ENCODE measurements at regions not wholly inside any gene's neighbourhood (a gene's known extent, or its start where the extent isn't known, plus 50 kb on each side); places are given as distances from the start of the nearest gene placed in this dataset.

DNA sequence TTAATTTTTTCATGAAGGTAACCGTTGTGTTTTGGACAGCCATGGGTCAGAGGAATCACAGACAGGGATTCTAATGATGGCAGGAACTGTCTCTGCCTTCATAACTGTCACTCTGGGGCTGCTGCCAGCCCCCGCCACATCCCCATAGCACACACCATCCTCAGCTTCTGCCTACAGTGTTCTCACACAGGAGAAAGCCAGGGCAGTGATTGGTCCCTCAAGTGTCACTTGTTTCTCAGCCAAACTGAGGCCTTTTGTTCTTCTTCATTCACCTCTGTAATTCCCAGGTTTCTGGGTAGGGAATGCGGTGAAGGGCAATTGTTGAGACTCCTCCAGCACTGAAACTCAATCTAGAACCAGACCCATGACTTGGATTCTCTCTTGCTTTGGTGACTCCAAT is 65.4 kb upstream of the C3orf80 start:
- ATAC-seq (no peak), DNase-seq (no peak)
- H3K4me3 Mint-ChIP-seq: no peak overlapping the region
- H3K27me3 Mint-ChIP-seq (ENCODE audit: low read depth): peaks cover 8% of the 10 kb centered on the region
- no peak overlapping the region for H3K27ac Mint-ChIP-seq
- POLR2A ChIA-PET: no interaction called here
- H3K36me3 Mint-ChIP-seq (ENCODE audit: low read depth): no peaks in the 10 kb centered on the region
- no peaks in the 10 kb centered on the region for H3K4me1 Mint-ChIP-seq (ENCODE audit: low read depth)
- no peaks in the 10 kb centered on the region for H3K9me3 Mint-ChIP-seq (ENCODE audit: insufficient read depth)
- CTCF ChIA-PET: no interaction called here

DNA sequence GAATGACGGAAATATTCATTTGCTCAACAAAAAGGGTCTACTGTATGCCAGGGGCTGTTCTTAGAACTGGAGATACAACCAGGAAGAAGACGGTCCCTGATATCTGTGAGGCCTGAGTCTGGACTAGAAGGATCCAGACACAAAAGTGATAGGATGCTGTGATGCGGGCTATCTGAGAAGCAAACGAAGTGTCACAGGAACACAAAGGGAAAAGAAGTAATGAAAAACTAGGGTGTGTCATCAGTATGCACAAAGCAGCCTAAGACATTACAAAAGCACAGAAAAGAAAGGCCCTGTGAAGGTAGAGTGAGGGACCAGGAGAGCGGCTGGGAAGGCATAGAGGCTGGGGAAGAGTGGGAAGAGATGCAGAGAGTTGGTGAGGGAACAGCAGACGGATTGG is 63.3 kb upstream of the C3orf80 start:
- H3K27ac Mint-ChIP-seq: no peak overlapping the region
- ChIA-PET CTCF (interaction anchor here (1.3 kb wide), 1 partner anchor 181 kb away, joined by 3 read pairs; no protein-coding TSS in a partner anchor), POLR2A (no interaction called here)
- DNase-seq (no peak), ATAC-seq (no peak)
- H3K36me3 Mint-ChIP-seq (ENCODE audit: low read depth): no peaks in the 10 kb centered on the region
- H3K4me1 Mint-ChIP-seq (ENCODE audit: low read depth): no peaks in the 10 kb centered on the region
- H3K4me3 Mint-ChIP-seq: no peak overlapping the region
- H3K27me3 Mint-ChIP-seq (ENCODE audit: low read depth): peaks cover 14% of the 10 kb centered on the region
- no peaks in the 10 kb centered on the region for H3K9me3 Mint-ChIP-seq (ENCODE audit: insufficient read depth)

DNA sequence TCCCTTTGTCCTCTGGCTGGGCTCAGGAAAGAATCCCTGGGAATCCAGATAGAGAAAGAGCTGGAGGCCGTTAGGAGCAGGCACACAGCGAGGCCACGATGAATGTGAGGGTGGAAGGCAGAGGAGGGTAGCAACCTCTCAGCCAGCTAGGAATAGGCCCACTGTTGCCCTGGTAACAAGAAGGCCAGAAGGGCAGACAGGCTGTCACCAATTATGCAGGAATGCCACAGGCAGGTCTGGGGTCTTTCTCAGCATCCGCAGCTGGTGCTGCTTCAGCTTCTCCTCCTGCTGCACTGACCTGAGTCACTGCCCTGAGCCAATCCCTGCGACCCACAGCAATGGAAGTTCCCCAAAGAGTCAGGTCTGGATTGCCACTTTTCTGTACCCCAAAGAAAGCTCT is 62.8 kb upstream of the C3orf80 start:
- Mint-ChIP-seq H3K27me3 (ENCODE audit: low read depth) (peaks cover 14% of the 10 kb centered on the region), H3K4me1 (ENCODE audit: low read depth) (no peaks in the 10 kb centered on the region), H3K4me3 (no peak overlapping the region), H3K36me3 (ENCODE audit: low read depth) (no peaks in the 10 kb centered on the region), H3K9me3 (ENCODE audit: insufficient read depth) (no peaks in the 10 kb centered on the region), H3K27ac (no peak overlapping the region)
- CTCF ChIA-PET: interaction anchor here (0.8 to 1.8 kb wide), 7 partner anchors 10 to 324 kb away, joined by 3 to 7 read pairs (median 4); no protein-coding TSS in a partner anchor
- DNase-seq (no peak), ATAC-seq (no peak)
- POLR2A ChIA-PET: no interaction called here

DNA sequence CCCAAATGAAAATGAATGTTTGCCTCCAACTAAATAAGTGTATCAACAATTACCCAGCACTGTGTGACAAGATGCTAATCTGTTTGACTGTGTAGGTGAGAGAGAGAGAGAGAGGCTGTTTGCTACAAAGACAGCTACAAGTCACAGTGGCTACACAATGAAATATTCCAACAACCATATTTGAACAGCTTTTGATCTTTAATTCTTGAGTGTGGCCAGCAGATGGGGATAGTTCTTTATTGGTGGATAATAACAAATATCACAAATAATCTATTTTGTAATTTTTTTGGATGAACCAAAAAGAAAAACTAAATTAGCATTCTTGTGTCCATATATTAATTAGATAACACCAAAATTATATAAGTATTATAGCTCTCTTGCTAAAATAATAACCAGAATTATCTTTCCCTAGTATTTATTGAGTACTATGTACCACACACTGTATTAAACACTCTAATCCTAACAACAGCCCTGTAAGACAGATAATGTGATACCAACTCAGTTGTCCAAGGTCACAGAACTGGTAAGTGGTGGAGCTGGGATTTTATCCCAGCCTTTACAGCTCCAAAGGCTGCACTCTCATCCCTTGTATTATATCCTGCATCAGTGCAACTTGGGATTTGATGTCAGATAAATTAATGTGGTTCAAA is 61.9 kb upstream of the C3orf80 start:
- H3K27me3 Mint-ChIP-seq (ENCODE audit: low read depth): peaks cover 14% of the 10 kb centered on the region
- no peak overlapping the region for H3K27ac Mint-ChIP-seq
- H3K36me3 Mint-ChIP-seq (ENCODE audit: low read depth): no peaks in the 10 kb centered on the region
- DNase-seq: no peak
- no peaks in the 10 kb centered on the region for H3K4me1 Mint-ChIP-seq (ENCODE audit: low read depth)
- ChIA-PET CTCF (interaction anchor here (0.7 to 1.8 kb wide), 14 partner anchors 9 to 323 kb away, joined by 3 to 7 read pairs (median 4); no protein-coding TSS in a partner anchor), POLR2A (interaction anchor here (0.6 kb wide), 1 partner anchor 63 kb away, joined by 6 read pairs; no protein-coding TSS in a partner anchor)
- no peak overlapping the region for H3K4me3 Mint-ChIP-seq
- no peak for ATAC-seq
- no peaks in the 10 kb centered on the region for H3K9me3 Mint-ChIP-seq (ENCODE audit: insufficient read depth)

DNA sequence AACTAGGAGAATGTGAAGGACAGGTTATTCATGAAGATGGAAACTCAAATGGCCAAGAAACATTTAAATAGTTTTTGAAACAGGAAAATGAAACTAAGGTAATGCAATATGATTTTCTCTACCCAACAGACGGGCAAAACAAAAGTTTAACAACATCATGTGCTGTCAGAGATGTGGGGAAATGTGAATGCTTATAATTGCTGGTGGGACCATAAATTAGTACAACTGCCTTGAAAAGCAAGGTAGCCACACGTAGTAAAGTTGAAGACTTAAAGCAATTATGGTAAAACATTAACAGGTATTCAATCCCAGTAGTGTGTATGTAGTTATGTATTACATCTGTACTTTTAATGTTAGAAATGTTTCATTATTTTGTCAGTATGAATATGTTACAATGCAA is 57.0 kb upstream of the C3orf80 start:
- Mint-ChIP-seq H3K9me3 (ENCODE audit: insufficient read depth) (no peaks in the 10 kb centered on the region), H3K4me1 (ENCODE audit: low read depth) (peaks cover 16% of the 10 kb centered on the region), H3K27me3 (ENCODE audit: low read depth) (peaks cover 17% of the 10 kb centered on the region), H3K36me3 (ENCODE audit: low read depth) (no peaks in the 10 kb centered on the region), H3K4me3 (no peak overlapping the region), H3K27ac (no peak overlapping the region)
- DNase-seq (no peak), ATAC-seq (no peak)
- CTCF ChIA-PET: no interaction called here
- POLR2A ChIA-PET: no interaction called here

DNA sequence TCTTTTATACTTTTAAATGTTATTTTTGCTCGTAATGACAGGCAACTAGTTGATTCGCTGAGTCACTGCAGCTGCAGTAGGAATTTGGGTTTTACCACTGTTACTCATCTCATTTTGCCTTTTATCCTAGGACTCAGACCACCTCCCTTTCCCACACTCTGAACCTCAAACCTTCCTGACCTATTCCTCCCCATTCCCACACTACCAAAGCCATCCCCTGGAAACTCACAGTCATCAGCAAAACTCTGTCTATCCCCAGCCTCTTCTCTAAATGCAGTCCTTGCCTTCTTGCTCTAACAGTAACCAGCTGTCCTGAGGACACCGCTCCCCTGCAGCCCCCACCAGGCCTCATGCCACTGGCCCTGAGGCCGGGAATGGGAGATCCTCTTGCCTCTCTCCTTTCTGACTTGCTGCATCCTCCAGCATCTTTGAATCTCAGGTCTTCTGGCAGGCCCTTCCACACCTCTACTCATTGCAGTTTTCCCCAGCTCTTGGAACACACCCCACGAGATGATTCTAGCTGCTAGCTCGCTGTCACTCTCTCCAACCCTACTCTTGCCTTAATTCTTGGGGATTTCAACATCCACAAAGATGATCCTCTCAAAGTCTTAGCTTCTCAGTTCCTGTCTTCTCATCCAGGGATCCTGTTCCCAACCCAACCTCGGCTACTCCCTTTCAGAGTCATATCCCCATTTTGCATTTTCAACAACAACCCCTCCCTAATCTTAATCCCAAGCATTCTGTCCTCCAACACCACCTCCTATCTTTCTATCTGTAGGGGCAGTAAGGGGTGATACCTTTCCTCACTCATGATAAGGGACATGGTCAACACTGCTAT is 55.9 kb upstream of the C3orf80 start:
- H3K9me3 Mint-ChIP-seq (ENCODE audit: insufficient read depth): no peaks in the 10 kb centered on the region
- peaks cover 16% of the 10 kb centered on the region for H3K27me3 Mint-ChIP-seq (ENCODE audit: low read depth)
- no peak for DNase-seq
- H3K4me1 Mint-ChIP-seq (ENCODE audit: low read depth): peaks cover 16% of the 10 kb centered on the region
- H3K36me3 Mint-ChIP-seq (ENCODE audit: low read depth): no peaks in the 10 kb centered on the region
- POLR2A ChIA-PET: no interaction called here
- H3K27ac Mint-ChIP-seq: no peak overlapping the region
- no peak for ATAC-seq
- H3K4me3 Mint-ChIP-seq: no peak overlapping the region
- CTCF ChIA-PET: no interaction called here

DNA sequence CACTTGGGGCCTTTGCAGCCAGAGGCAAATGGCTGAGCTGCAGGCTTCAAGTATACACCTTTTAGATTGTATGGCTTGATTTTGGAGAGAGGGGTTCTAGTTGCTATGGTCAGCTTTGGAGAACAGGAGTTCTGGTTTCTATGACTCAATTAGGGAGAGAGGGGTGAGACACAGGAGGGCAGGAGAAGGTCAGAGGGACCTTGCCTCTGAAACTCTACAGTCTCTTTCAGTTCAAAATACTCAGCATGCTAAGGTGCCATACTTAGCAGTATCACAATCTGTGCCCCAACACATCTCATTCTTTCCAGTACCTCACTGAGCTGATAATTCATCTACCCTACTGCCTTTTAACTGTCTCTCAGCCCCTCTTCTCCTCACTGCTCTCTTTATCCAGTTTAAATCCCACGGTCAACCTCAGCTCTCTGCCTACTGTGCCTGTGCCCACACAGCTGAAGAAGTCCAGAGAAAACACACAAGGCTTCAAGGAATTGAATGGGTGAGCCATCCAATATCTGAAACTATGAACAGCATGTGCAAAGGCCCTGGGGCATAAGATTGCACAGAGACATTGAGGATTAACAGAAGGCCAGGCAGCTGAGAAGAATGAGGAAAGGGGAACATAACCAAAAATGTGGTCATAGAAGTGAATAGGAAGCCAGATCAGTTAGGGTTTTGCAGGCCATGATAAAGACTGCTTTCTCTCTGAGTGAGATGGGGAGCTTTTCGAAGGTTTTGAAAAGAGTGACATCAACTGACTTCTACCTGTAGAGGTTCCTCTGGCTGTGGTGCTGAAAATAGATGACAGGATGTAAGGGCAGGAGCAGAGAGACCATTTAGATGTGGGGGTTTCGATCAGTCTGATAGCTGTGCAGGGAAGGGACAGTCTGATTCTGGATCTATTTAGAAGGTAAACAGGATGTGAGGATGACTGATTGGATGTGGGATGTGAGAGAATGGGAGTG is 54.5 kb upstream of the C3orf80 start:
- ChIA-PET POLR2A (interaction anchor here (0.6 kb wide), 1 partner anchor 380 kb away, joined by 3 read pairs; no protein-coding TSS in a partner anchor), CTCF (no interaction called here)
- H3K4me1 Mint-ChIP-seq (ENCODE audit: low read depth): peaks cover 16% of the 10 kb centered on the region
- no peak overlapping the region for H3K4me3 Mint-ChIP-seq
- no peak for ATAC-seq
- H3K27me3 Mint-ChIP-seq (ENCODE audit: low read depth): peaks cover 12% of the 10 kb centered on the region
- no peak overlapping the region for H3K27ac Mint-ChIP-seq
- no peak for DNase-seq
- H3K36me3 Mint-ChIP-seq (ENCODE audit: low read depth): no peaks in the 10 kb centered on the region
- H3K9me3 Mint-ChIP-seq (ENCODE audit: insufficient read depth): no peaks in the 10 kb centered on the region

DNA sequence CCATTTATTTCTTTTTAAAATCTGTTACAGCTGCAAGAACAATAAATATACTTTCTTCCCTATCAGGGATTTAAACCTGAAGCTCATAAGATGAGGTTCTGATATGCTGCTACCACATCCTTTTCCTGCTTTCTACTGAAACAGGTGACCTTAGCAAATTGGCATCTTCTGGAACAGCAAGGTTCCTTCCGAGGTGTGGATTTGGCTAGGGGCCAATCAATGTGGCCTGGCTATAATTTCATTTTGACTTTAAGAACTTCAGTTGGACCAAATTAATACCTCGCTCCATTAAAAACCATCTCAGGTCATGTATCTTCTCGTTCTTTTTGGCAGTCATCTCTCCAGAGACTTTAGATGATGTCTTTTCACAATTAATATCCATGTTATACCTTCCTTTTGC is 53.4 kb upstream of the C3orf80 start:
- H3K4me3 Mint-ChIP-seq: no peak overlapping the region
- ChIA-PET POLR2A (no interaction called here), CTCF (interaction anchor here (1.6 kb wide), 1 partner anchor 9 kb away, joined by 5 read pairs; no protein-coding TSS in a partner anchor)
- H3K27me3 Mint-ChIP-seq (ENCODE audit: low read depth): peaks cover 7% of the 10 kb centered on the region
- DNase-seq (no peak), ATAC-seq (no peak)
- H3K9me3 Mint-ChIP-seq (ENCODE audit: insufficient read depth): no peaks in the 10 kb centered on the region
- peaks cover 16% of the 10 kb centered on the region for H3K4me1 Mint-ChIP-seq (ENCODE audit: low read depth)
- no peak overlapping the region for H3K27ac Mint-ChIP-seq
- H3K36me3 Mint-ChIP-seq (ENCODE audit: low read depth): no peaks in the 10 kb centered on the region

DNA sequence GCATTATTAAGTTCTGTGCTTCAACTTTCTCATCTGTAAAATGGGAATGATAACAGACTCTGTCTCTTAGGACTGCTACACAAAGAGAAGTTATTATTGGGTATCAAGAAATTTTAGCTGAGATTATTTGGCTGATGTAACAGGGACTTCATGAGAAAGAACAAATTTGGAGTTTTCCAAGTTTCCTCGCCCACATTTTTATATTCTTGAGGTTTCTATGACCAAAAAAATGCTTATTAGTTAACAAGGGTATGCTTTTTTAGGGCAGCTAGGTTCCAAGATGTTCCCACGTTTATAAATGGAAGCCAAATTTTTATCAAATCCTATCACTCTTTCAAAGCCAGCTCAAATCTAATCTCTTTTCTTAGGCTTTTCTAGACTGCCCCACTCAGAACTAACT is 50.6 kb upstream of the C3orf80 start:
- DNase-seq: no peak
- Mint-ChIP-seq H3K4me1 (ENCODE audit: low read depth) (peaks cover 16% of the 10 kb centered on the region), H3K4me3 (no peak overlapping the region), H3K9me3 (ENCODE audit: insufficient read depth) (no peaks in the 10 kb centered on the region), H3K36me3 (ENCODE audit: low read depth) (no peaks in the 10 kb centered on the region), H3K27me3 (ENCODE audit: low read depth) (peaks cover 4% of the 10 kb centered on the region), H3K27ac (no peak overlapping the region)
- ATAC-seq: no peak
- ChIA-PET POLR2A (no interaction called here), CTCF (no interaction called here)

All from activated CD8-positive, alpha-beta T cell treated with anti-CD3 and anti-CD28 coated beads, Interleukin-2, amount 10 ng/mL, durations not matched to agents 7 days and 5 days (primary cell).